Prostate gland (tissue), 2 donors: ENCODE measurements at regions not wholly inside any gene's neighbourhood (a gene's known extent, or its start where the extent isn't known, plus 50 kb on each side); places are given as distances from the start of the nearest gene placed in this dataset.

ENCODE experiments used
- POLR2A ChIP-seq: fragments of 450-650 bp; IDR thresholded peaks from one replicate; pipeline ENCODE4 v1.6.1; 2016; ENCODE audit warnings: antibody characterized with exemption, mild to moderate bottlenecking
- TF ChIP-seq, protein P1 (sequence below), 4 experiments: fragments of 200-600 bp in 2 of 4; fragments of 450-650 bp in 2 of 4; sonication (generic) in 2 of 4; IDR thresholded peaks; 1 replicate in 3 of 4; 2 replicates in 1 of 4; pipeline ENCODE4 v1.5.1; 2016 to 2019; ENCODE audit warnings: antibody characterized with exemption in 4 of 4, mild to moderate bottlenecking in 2 of 4, moderate library complexity in 2 of 4

DNA sequence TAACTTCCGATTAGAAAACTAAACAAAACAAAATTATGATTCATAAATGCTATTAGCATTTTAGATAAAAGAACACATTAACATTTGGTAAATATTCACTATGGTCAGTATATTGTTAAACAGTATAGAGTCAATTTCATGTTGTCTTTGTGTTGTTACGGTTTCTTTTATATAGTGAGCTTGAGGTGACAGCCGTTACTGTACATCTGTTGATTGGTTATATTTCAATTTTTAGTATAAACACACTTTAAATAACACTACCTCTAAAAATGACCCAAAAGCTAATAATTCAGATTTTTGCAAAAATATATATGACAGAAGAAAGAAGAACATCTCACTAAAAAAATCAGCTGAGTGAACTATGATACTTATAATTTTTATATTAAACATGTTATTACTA lies 249.0 kb upstream of the LUZP2 start:
- TF ChIP-seq POLR2A = no peak
- TF ChIP-seq, protein P1, sequence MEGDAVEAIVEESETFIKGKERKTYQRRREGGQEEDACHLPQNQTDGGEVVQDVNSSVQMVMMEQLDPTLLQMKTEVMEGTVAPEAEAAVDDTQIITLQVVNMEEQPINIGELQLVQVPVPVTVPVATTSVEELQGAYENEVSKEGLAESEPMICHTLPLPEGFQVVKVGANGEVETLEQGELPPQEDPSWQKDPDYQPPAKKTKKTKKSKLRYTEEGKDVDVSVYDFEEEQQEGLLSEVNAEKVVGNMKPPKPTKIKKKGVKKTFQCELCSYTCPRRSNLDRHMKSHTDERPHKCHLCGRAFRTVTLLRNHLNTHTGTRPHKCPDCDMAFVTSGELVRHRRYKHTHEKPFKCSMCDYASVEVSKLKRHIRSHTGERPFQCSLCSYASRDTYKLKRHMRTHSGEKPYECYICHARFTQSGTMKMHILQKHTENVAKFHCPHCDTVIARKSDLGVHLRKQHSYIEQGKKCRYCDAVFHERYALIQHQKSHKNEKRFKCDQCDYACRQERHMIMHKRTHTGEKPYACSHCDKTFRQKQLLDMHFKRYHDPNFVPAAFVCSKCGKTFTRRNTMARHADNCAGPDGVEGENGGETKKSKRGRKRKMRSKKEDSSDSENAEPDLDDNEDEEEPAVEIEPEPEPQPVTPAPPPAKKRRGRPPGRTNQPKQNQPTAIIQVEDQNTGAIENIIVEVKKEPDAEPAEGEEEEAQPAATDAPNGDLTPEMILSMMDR (IDR thresholded peaks at IDR 0.05) = no peak
